Neural progenitor cell (in vitro differentiated cells): ENCODE measurements at regions not wholly inside any gene's neighbourhood (a gene's known extent, or its start where the extent isn't known, plus 50 kb on each side); places are given as distances from the start of the nearest gene placed in this dataset.

ENCODE experiments used
- EZH2 ChIP-seq: fragments of 200-600 bp; sonication (generic); IDR thresholded peaks from 2 replicates; pipeline ENCODE4 v1.6.1; 2017; ENCODE audit warnings: antibody characterized with exemption, mild to moderate bottlenecking, moderate library complexity
- TF ChIP-seq, protein P1 (sequence below): fragments of 200-600 bp; sonication (generic); IDR thresholded peaks from 2 replicates; pipeline ENCODE4 v1.5.1; 2017; ENCODE audit warnings: antibody characterized with exemption, mild to moderate bottlenecking

DNA sequence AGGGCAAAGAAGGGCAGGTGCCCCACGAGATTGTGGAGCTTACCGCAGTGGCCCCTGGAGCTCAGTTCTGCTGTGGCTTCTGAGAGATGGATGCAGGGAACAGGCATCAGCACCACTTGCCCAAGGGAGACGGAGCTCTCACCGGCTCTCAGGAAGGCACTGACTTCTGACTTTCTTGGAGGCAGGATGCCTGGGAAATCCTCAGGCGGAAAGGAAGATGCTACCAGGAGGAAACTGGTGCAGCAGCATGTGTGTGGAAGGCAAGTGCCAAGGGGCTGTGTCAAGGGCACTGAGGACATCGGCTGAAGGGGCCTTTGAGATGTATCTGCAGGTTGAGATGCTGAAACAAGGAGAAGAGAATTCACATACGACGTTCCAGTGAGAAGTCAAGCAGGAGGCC lies 64.0 kb downstream of the FOXA2 start:
- TF ChIP-seq, protein P1, sequence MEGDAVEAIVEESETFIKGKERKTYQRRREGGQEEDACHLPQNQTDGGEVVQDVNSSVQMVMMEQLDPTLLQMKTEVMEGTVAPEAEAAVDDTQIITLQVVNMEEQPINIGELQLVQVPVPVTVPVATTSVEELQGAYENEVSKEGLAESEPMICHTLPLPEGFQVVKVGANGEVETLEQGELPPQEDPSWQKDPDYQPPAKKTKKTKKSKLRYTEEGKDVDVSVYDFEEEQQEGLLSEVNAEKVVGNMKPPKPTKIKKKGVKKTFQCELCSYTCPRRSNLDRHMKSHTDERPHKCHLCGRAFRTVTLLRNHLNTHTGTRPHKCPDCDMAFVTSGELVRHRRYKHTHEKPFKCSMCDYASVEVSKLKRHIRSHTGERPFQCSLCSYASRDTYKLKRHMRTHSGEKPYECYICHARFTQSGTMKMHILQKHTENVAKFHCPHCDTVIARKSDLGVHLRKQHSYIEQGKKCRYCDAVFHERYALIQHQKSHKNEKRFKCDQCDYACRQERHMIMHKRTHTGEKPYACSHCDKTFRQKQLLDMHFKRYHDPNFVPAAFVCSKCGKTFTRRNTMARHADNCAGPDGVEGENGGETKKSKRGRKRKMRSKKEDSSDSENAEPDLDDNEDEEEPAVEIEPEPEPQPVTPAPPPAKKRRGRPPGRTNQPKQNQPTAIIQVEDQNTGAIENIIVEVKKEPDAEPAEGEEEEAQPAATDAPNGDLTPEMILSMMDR: no peak
- TF ChIP-seq EZH2: no peak
